GM12891 (cell line): ENCODE measurements at regions not wholly inside any gene's neighbourhood (a gene's known extent, or its start where the extent isn't known, plus 50 kb on each side); places are given as distances from the start of the nearest gene placed in this dataset.

Experiments
- DNase-seq: peaks from one replicate; pipeline ENCODE4 v3.0.0; 2011; ENCODE audit warnings: low spot score; ENCODE audit not compliant: insufficient read length
- FAIRE-seq: peaks from 2 replicates; lab custom pipeline; 2011; peaks lifted over from hg19 to GRCh38; lab: Jason Lieb, UNC
- PAX5 ChIP-seq: IDR thresholded peaks from 2 replicates; pipeline ENCODE4 v1.6.1; 2011; ENCODE audit warnings: low read length, moderate library complexity, mild to moderate bottlenecking; ENCODE audit not compliant: insufficient read depth, severe bottlenecking
- POLR2A ChIP-seq: IDR thresholded peaks from 2 replicates; pipeline ENCODE4 v1.6.1; 2011; ENCODE audit warnings: low read depth, low read length, control low read depth
- POLR2AphosphoS5 ChIP-seq: IDR thresholded peaks from 2 replicates; pipeline ENCODE4 v1.6.1; 2011; ENCODE audit warnings: low read depth, low read length, control low read depth
- POU2F2 ChIP-seq: IDR thresholded peaks from 2 replicates; pipeline ENCODE4 v1.6.1; 2011; ENCODE audit warnings: low read depth, mild to moderate bottlenecking, control low read depth, low read length, moderate library complexity
- SPI1 ChIP-seq: IDR thresholded peaks from 2 replicates; pipeline ENCODE4 v1.6.1; 2011; ENCODE audit warnings: low read depth, low read length, control low read depth
- TAF1 ChIP-seq: IDR thresholded peaks from 2 replicates; pipeline ENCODE4 v1.6.1; 2011; ENCODE audit warnings: low read depth, low read length, control low read depth

- no peak for DNase-seq
- no peak for FAIRE-seq
- TF ChIP-seq SPI1 (no peak), PAX5 (no peak), TAF1 (no peak), POLR2A (no peak), POU2F2 (no peak), POLR2AphosphoS5 (no peak)
Observed at GRCh38 chr6:6376845-6377244, 56.4 kb upstream of the F13A1 start.

- DNase-seq (no peak), FAIRE-seq (no peak)
- no peak for TF ChIP-seq POLR2A
- TF ChIP-seq PAX5 = no peak
- TF ChIP-seq POU2F2 = no peak
- TF ChIP-seq POLR2AphosphoS5 = no peak
- no peak for TF ChIP-seq TAF1
- TF ChIP-seq SPI1 = no peak
Observed at GRCh38 chr6:6377621-6378020, 57.2 kb upstream of the F13A1 start.

DNA sequence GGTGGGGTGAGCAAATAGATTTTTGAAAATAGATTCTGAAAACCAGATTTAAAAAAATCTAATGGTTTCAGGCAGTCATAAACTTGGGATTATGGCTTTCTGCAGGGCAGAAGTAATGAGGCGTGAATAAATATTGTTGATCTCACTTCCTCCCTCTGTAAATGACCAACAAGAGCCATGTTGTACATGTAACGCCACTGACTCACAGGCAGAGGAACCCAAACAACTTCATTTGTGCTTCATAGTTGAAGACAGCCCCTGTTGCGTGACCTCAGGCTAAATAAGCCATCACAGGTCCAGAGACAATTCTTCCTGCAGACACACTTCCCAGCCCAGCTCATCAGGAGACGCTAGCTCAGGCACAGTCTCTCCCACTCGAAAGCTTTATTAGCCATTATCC lies 59.1 kb upstream of the F13A1 start:
- TF ChIP-seq POLR2AphosphoS5 (no peak), POU2F2 (no peak), POLR2A (no peak), SPI1 (peak; percentile 81), PAX5 (no peak), TAF1 (no peak)
- FAIRE-seq = peak; percentile 13
- DNase-seq = no peak

DNA sequence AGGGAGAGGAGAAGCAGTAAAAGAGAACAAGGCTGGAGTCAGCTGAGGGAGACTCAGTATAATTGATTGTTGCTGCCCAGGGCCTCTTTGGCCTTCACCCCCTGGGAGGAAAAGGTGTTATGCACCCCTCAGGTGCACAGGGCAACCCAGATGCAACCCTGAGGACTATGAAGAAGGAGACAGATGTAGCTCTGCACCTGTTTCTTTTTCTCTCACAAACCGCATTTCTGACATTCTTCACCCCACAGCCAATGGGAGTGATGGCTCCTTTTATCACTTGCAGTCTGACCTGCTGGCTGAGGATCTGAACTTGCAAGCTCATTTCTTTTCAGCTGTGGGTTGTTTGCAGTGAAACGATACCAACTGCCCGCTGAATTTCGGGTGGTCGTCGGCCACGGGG lies 64.1 kb upstream of the F13A1 start:
- FAIRE-seq (peak; percentile 35), DNase-seq (no peak)
- TF ChIP-seq POLR2AphosphoS5 (no peak), PAX5 (no peak), POLR2A (no peak), SPI1 (no peak), POU2F2 (no peak), TAF1 (no peak)

GRCh38 chr6:6386010-6386409 lies 65.5 kb upstream of the F13A1 start:
- FAIRE-seq = no peak
- no peak for TF ChIP-seq POLR2A
- TF ChIP-seq PAX5 = no peak
- no peak for TF ChIP-seq SPI1
- no peak for TF ChIP-seq TAF1
- no peak for TF ChIP-seq POLR2AphosphoS5
- TF ChIP-seq POU2F2 = no peak
- DNase-seq = no peak

GRCh38 chr6:6390849-6391602 lies 70.6 kb upstream of the F13A1 start:
- FAIRE-seq = peak; percentile 76
- no peak for DNase-seq
- TF ChIP-seq TAF1 (no peak), SPI1 (peak; percentile 97), POU2F2 (0 out of 2 replicates have a peak, but pooled peaks have one; percentile 15), POLR2AphosphoS5 (peak; percentile 22; the same call in 1 of the 2 replicates)

DNA sequence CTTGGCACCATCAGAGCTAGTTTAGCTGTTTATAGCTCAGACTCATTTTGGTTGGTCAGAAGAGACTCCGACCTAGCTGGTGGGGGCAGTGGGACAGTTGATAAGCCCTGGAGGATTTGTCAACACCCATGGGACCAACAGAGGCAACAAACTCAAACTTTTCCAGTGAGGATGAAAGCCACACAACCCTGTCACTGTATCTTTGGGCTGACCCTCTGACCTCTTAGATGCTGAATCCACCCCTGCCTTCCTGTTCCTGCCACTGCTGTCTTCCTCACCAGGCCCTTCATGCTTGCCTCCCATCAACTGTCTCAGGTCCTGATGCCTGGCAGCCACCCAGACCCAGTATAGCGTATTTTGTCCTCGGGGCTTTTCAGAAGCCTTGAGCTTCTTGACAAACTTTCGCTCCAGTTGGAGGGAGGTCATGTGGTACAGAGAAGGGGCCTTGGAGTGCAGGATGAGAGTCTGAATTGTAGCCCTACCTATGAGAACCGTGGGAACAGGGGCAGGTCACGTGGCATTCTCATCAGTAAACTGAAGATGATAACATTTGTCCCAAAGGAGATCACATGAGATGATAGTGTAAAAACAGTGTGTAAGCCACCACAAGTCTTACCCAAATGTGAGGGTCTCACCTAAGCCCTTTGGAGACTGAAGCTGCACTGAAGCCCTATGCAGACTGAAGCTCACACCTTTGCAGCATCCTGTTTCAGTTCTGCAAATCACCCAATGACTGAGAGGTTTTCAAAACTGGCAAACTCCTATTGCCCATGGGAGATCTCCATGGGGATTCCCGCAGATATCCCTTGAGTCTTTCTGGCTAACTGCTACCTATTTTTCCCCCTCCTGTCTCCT lies 72.0 kb upstream of the F13A1 start:
- FAIRE-seq (peak; percentile 99), DNase-seq (no peak)
- TF ChIP-seq PAX5 = no peak
- TF ChIP-seq POLR2A = 0 out of 2 replicates have a peak, but pooled peaks have one; percentile 18
- TF ChIP-seq SPI1 = peak; percentile 99
- no peak; the same call in 1 of the 2 replicates for TF ChIP-seq POU2F2
- no peak for TF ChIP-seq POLR2AphosphoS5
- 0 out of 2 replicates have a peak, but pooled peaks have one; percentile 17 for TF ChIP-seq TAF1

GRCh38 chr6:6393069-6393529 lies 72.6 kb upstream of the F13A1 start:
- DNase-seq = no peak
- TF ChIP-seq TAF1 = no peak
- no peak for TF ChIP-seq POLR2A
- no peak for TF ChIP-seq POU2F2
- no peak for TF ChIP-seq POLR2AphosphoS5
- TF ChIP-seq SPI1 = no peak
- TF ChIP-seq PAX5 = no peak
- FAIRE-seq = no peak

DNA sequence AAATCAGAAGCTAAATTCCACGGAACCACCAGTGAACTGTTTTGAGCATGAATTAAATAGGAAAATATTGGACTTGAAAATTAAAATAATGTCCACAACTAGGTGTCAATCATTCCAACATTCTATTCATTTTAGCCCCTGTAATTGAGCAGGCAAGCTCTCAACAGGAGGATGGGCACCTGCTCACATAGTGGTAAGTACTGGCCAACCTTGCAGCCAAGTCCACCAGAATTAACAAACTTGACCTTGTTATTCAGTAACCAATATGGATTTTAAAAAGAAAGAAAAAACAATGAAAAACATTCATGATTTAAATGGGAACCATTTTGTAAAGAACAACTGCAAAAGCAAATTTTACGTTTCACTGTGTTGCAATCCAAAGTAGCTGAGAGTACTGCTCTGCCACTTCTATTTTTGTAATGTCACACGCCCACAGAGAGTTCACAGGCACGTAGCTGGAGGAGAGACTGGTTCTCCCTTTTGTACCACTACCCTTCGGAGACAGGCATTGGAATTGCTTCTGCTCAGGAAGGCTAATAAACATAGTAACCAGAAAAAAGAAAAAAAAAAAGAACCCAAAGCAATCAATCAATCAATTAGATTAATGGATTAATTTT lies 75.2 kb upstream of the F13A1 start:
- FAIRE-seq = peak; percentile 85
- DNase-seq = no peak
- TF ChIP-seq SPI1 (no peak), POLR2AphosphoS5 (no peak), PAX5 (no peak), POLR2A (no peak), POU2F2 (no peak), TAF1 (no peak)
